ENCODE measurements at regions not wholly inside any gene's neighbourhood (a gene's known extent, or its start where the extent isn't known, plus 50 kb on each side); places are given as distances from the start of the nearest gene placed in this dataset.

- H3K4me1 ChIP-seq (ENCODE audit: control insufficient read depth, insufficient read depth, low read length, poor library complexity, severe bottlenecking) = no peaks in the 10 kb centered on the region
- Mint-ChIP-seq H3K36me3 (no peaks in the 10 kb centered on the region), H3K4me3 (no peak overlapping the region), H3K27ac (no peak overlapping the region), H3K27me3 (no peaks in the 10 kb centered on the region), H3K9me3 (peaks cover 0 to 6% (median 0%) of the 10 kb centered on the region in 7 donors), H3K4me1 (no peaks in the 10 kb centered on the region)
- H3K27me3 ChIP-seq (ENCODE audit: control insufficient read depth, insufficient read depth, low read length) = no peaks in the 10 kb centered on the region
- ATAC-seq (ENCODE audit: low read depth in 2 of 2) (no peak), DNase-seq (no peak)
- H3K36me3 ChIP-seq (ENCODE audit: control insufficient read depth, insufficient read depth, low read length) = no peaks in the 10 kb centered on the region
- H3K9me3 ChIP-seq (ENCODE audit: control insufficient read depth in 2 of 2, low read length in 2 of 2) = no peaks in the 10 kb centered on the region
- no peak overlapping the region for H3K4me3 ChIP-seq (ENCODE audit: low read depth, low read length)
- no peak overlapping the region for H3K27ac ChIP-seq (ENCODE audit: insufficient read depth, low read length, poor library complexity, severe bottlenecking)
Measured at GRCh38 chr6:74133073-74133472, 437.1 kb downstream of the CD109 start.

- no peaks in the 10 kb centered on the region for H3K4me1 Mint-ChIP-seq
- H3K36me3 Mint-ChIP-seq = no peaks in the 10 kb centered on the region
- DNase-seq (no peak), ATAC-seq (ENCODE audit: low read depth in 2 of 2) (no peak)
- H3K27ac ChIP-seq (ENCODE audit: insufficient read depth, low read length, poor library complexity, severe bottlenecking) = no peak overlapping the region
- H3K36me3 ChIP-seq (ENCODE audit: control insufficient read depth, insufficient read depth, low read length) = no peaks in the 10 kb centered on the region
- peaks cover 0 to 6% (median 0%) of the 10 kb centered on the region in 7 donors for H3K9me3 Mint-ChIP-seq
- no peak overlapping the region for H3K4me3 ChIP-seq (ENCODE audit: low read depth, low read length)
- H3K27ac Mint-ChIP-seq = no peak overlapping the region
- H3K4me1 ChIP-seq (ENCODE audit: control insufficient read depth, insufficient read depth, low read length, poor library complexity, severe bottlenecking) = no peaks in the 10 kb centered on the region
- H3K9me3 ChIP-seq (ENCODE audit: control insufficient read depth in 2 of 2, low read length in 2 of 2) = no peaks in the 10 kb centered on the region
- H3K4me3 Mint-ChIP-seq = no peak overlapping the region
- no peaks in the 10 kb centered on the region for H3K27me3 ChIP-seq (ENCODE audit: control insufficient read depth, insufficient read depth, low read length)
- H3K27me3 Mint-ChIP-seq = no peaks in the 10 kb centered on the region
Measured at GRCh38 chr6:74130641-74131040, 434.6 kb downstream of the CD109 start.

- Mint-ChIP-seq H3K27me3 (no peaks in the 10 kb centered on the region), H3K36me3 (no peaks in the 10 kb centered on the region), H3K4me1 (no peaks in the 10 kb centered on the region), H3K27ac (no peak overlapping the region), H3K9me3 (peaks cover 0 to 3% (median 0%) of the 10 kb centered on the region in 7 donors), H3K4me3 (no peak overlapping the region)
- ATAC-seq (ENCODE audit: low read depth in 2 of 2) (no peak), DNase-seq (no peak)
- H3K4me3 ChIP-seq (ENCODE audit: low read depth, low read length) = no peak overlapping the region
- H3K27ac ChIP-seq (ENCODE audit: insufficient read depth, low read length, poor library complexity, severe bottlenecking) = no peak overlapping the region
- no peaks in the 10 kb centered on the region for H3K9me3 ChIP-seq (ENCODE audit: control insufficient read depth in 2 of 2, low read length in 2 of 2)
- no peaks in the 10 kb centered on the region for H3K4me1 ChIP-seq (ENCODE audit: control insufficient read depth, insufficient read depth, low read length, poor library complexity, severe bottlenecking)
- no peaks in the 10 kb centered on the region for H3K27me3 ChIP-seq (ENCODE audit: control insufficient read depth, insufficient read depth, low read length)
- H3K36me3 ChIP-seq (ENCODE audit: control insufficient read depth, insufficient read depth, low read length) = no peaks in the 10 kb centered on the region
Measured at GRCh38 chr6:74128536-74128935, 432.5 kb downstream of the CD109 start.

- H3K27me3 Mint-ChIP-seq = no peaks in the 10 kb centered on the region
- ATAC-seq (ENCODE audit: low read depth in 2 of 2) = no peak
- H3K4me1 Mint-ChIP-seq = no peaks in the 10 kb centered on the region
- H3K4me3 Mint-ChIP-seq = no peak overlapping the region
- H3K9me3 ChIP-seq (ENCODE audit: control insufficient read depth in 2 of 2, low read length in 2 of 2) = no peaks in the 10 kb centered on the region
- no peak overlapping the region for H3K4me3 ChIP-seq (ENCODE audit: low read depth, low read length)
- H3K36me3 ChIP-seq (ENCODE audit: control insufficient read depth, insufficient read depth, low read length) = no peaks in the 10 kb centered on the region
- no peak for DNase-seq
- no peak overlapping the region for H3K27ac ChIP-seq (ENCODE audit: insufficient read depth, low read length, poor library complexity, severe bottlenecking)
- H3K27ac Mint-ChIP-seq = no peak overlapping the region
- H3K9me3 Mint-ChIP-seq = peaks cover 0 to 6% (median 0%) of the 10 kb centered on the region in 7 donors
- H3K4me1 ChIP-seq (ENCODE audit: control insufficient read depth, insufficient read depth, low read length, poor library complexity, severe bottlenecking) = no peaks in the 10 kb centered on the region
- no peaks in the 10 kb centered on the region for H3K27me3 ChIP-seq (ENCODE audit: control insufficient read depth, insufficient read depth, low read length)
- no peaks in the 10 kb centered on the region for H3K36me3 Mint-ChIP-seq
Measured at GRCh38 chr6:74117113-74117512, 421.1 kb downstream of the CD109 start.

- ATAC-seq (ENCODE audit: low read depth in 2 of 2) = no peak
- no peaks in the 10 kb centered on the region for H3K27me3 ChIP-seq (ENCODE audit: control insufficient read depth, insufficient read depth, low read length)
- H3K27ac Mint-ChIP-seq = no peak overlapping the region
Measured at GRCh38 chr6:74115674-74116073, 419.7 kb downstream of the CD109 start.

GRCh38 chr6:74114428-74114827 is 418.4 kb downstream of the CD109 start:
- no peak overlapping the region for H3K4me3 ChIP-seq (ENCODE audit: low read depth, low read length)
- H3K27ac Mint-ChIP-seq = no peak overlapping the region
- no peaks in the 10 kb centered on the region for H3K9me3 ChIP-seq (ENCODE audit: control insufficient read depth in 2 of 2, low read length in 2 of 2)
- H3K9me3 Mint-ChIP-seq = peaks cover 0 to 4% (median 0%) of the 10 kb centered on the region in 7 donors
- H3K36me3 Mint-ChIP-seq = no peaks in the 10 kb centered on the region
- H3K4me1 ChIP-seq (ENCODE audit: control insufficient read depth, insufficient read depth, low read length, poor library complexity, severe bottlenecking) = no peaks in the 10 kb centered on the region
- DNase-seq (no peak), ATAC-seq (ENCODE audit: low read depth in 2 of 2) (no peak)
- H3K4me1 Mint-ChIP-seq = no peaks in the 10 kb centered on the region
- no peaks in the 10 kb centered on the region for H3K27me3 Mint-ChIP-seq
- H3K27me3 ChIP-seq (ENCODE audit: control insufficient read depth, insufficient read depth, low read length) = no peaks in the 10 kb centered on the region
- no peak overlapping the region for H3K4me3 Mint-ChIP-seq
- H3K36me3 ChIP-seq (ENCODE audit: control insufficient read depth, insufficient read depth, low read length) = no peaks in the 10 kb centered on the region
- no peak overlapping the region for H3K27ac ChIP-seq (ENCODE audit: insufficient read depth, low read length, poor library complexity, severe bottlenecking)

More at GRCh38 chr6:74115674-74116073, 419.7 kb downstream of the CD109 start:
- H3K36me3 ChIP-seq (ENCODE audit: control insufficient read depth, insufficient read depth, low read length) = no peaks in the 10 kb centered on the region
- Mint-ChIP-seq H3K4me1 (no peaks in the 10 kb centered on the region), H3K9me3 (peaks cover 0 to 6% (median 0%) of the 10 kb centered on the region in 7 donors), H3K27me3 (no peaks in the 10 kb centered on the region), H3K4me3 (no peak overlapping the region), H3K36me3 (no peaks in the 10 kb centered on the region)
- DNase-seq = no peak
- H3K9me3 ChIP-seq (ENCODE audit: control insufficient read depth in 2 of 2, low read length in 2 of 2) = no peaks in the 10 kb centered on the region
- H3K4me3 ChIP-seq (ENCODE audit: low read depth, low read length) = no peak overlapping the region
- no peak overlapping the region for H3K27ac ChIP-seq (ENCODE audit: insufficient read depth, low read length, poor library complexity, severe bottlenecking)
- no peaks in the 10 kb centered on the region for H3K4me1 ChIP-seq (ENCODE audit: control insufficient read depth, insufficient read depth, low read length, poor library complexity, severe bottlenecking)

GRCh38 chr6:74113901-74114300 is 417.9 kb downstream of the CD109 start:
- DNase-seq (no peak), ATAC-seq (ENCODE audit: low read depth in 2 of 2) (no peak)
- Mint-ChIP-seq H3K4me3 (no peak overlapping the region), H3K27ac (no peak overlapping the region), H3K4me1 (no peaks in the 10 kb centered on the region), H3K27me3 (no peaks in the 10 kb centered on the region), H3K9me3 (peaks cover 0 to 4% (median 0%) of the 10 kb centered on the region in 7 donors), H3K36me3 (no peaks in the 10 kb centered on the region)
- no peaks in the 10 kb centered on the region for H3K9me3 ChIP-seq (ENCODE audit: control insufficient read depth in 2 of 2, low read length in 2 of 2)
- no peaks in the 10 kb centered on the region for H3K4me1 ChIP-seq (ENCODE audit: control insufficient read depth, insufficient read depth, low read length, poor library complexity, severe bottlenecking)
- H3K4me3 ChIP-seq (ENCODE audit: low read depth, low read length) = no peak overlapping the region
- no peak overlapping the region for H3K27ac ChIP-seq (ENCODE audit: insufficient read depth, low read length, poor library complexity, severe bottlenecking)
- H3K27me3 ChIP-seq (ENCODE audit: control insufficient read depth, insufficient read depth, low read length) = no peaks in the 10 kb centered on the region
- no peaks in the 10 kb centered on the region for H3K36me3 ChIP-seq (ENCODE audit: control insufficient read depth, insufficient read depth, low read length)

GRCh38 chr6:74103417-74103816 is 407.4 kb downstream of the CD109 start:
- Histone ChIP-seq H3K27me3 (ENCODE audit: control insufficient read depth, insufficient read depth, low read length) (no peaks in the 10 kb centered on the region), H3K36me3 (ENCODE audit: control insufficient read depth, insufficient read depth, low read length) (no peaks in the 10 kb centered on the region), H3K9me3 (ENCODE audit: control insufficient read depth in 2 of 2, low read length in 2 of 2) (no peaks in the 10 kb centered on the region), H3K27ac (ENCODE audit: insufficient read depth, low read length, poor library complexity, severe bottlenecking) (no peak overlapping the region), H3K4me1 (ENCODE audit: control insufficient read depth, insufficient read depth, low read length, poor library complexity, severe bottlenecking) (no peaks in the 10 kb centered on the region), H3K4me3 (ENCODE audit: low read depth, low read length) (no peak overlapping the region)
- Mint-ChIP-seq H3K27ac (no peak overlapping the region), H3K4me1 (no peaks in the 10 kb centered on the region), H3K4me3 (no peak overlapping the region), H3K36me3 (no peaks in the 10 kb centered on the region), H3K27me3 (no peaks in the 10 kb centered on the region), H3K9me3 (peaks cover 0 to 5% (median 0%) of the 10 kb centered on the region in 7 donors)
- no peak for ATAC-seq (ENCODE audit: low read depth in 2 of 2)
- no peak for DNase-seq

Measured in CD4-positive, CD25-positive, alpha-beta regulatory T cell (primary cell).